Liver (tissue), 7 donors: ENCODE measurements at regions not wholly inside any gene's neighbourhood (a gene's known extent, or its start where the extent isn't known, plus 50 kb on each side); places are given as distances from the start of the nearest gene placed in this dataset.

Experiments used
- DNase-seq: peaks from one replicate; pipeline ENCODE4 v3.0.0-alpha.2; 2017; ENCODE audit warnings: low spot score
- H3K27ac ChIP-seq, 2 donors: one replicate each; pipeline ENCODE4 v1.7.0; 2013; ENCODE audit warnings: inconsistent platforms in 2 of 2, low read length in 2 of 2, control low read depth in 1 of 2, low read depth in 1 of 2, mild to moderate bottlenecking in 1 of 2
- H3K27me3 ChIP-seq, 4 donors: one replicate each; pipeline versions ENCODE4 v1.6.1 to v1.7.0; 2013; ENCODE audit warnings: low read length in 3 of 4, inconsistent platforms in 1 of 4, mild to moderate bottlenecking in 1 of 4, moderate library complexity in 1 of 4; ENCODE audit not compliant: control insufficient read depth in 4 of 4, insufficient read depth in 4 of 4
- H3K36me3 ChIP-seq, 4 donors: one replicate each; pipeline versions ENCODE4 v1.6.1 to v1.7.0; 2013; ENCODE audit warnings: low read length in 3 of 4, mild to moderate bottlenecking in 3 of 4, low read depth in 1 of 4, moderate library complexity in 1 of 4; ENCODE audit not compliant: control insufficient read depth in 4 of 4, insufficient read depth in 3 of 4
- H3K4me1 ChIP-seq, 4 donors: one replicate each; pipeline versions ENCODE4 v1.6.1 to v1.7.0; 2013; ENCODE audit warnings: low read length in 3 of 4, mild to moderate bottlenecking in 3 of 4, moderate library complexity in 1 of 4; ENCODE audit not compliant: control insufficient read depth in 4 of 4, insufficient read depth in 4 of 4
- H3K4me3 ChIP-seq, 3 donors: one replicate each; pipeline versions ENCODE4 v1.6.1 to v1.7.0; 2013; ENCODE audit warnings: low read length in 3 of 3, control low read depth in 1 of 3, low read depth in 1 of 3, mild to moderate bottlenecking in 1 of 3
- H3K9ac ChIP-seq, 2 donors: one replicate each; pipeline ENCODE4 v1.7.0; 2013; ENCODE audit warnings: low read length in 2 of 2, mild to moderate bottlenecking in 2 of 2, moderate library complexity in 2 of 2, control low read depth in 1 of 2, low read depth in 1 of 2
- H3K9me3 ChIP-seq, 4 donors: one replicate each; pipeline versions ENCODE4 v1.6.1 to v1.7.0; 2013; ENCODE audit warnings: low read length in 3 of 4; ENCODE audit not compliant: control insufficient read depth in 4 of 4
- EGR1 ChIP-seq, 2 donors: IDR thresholded peaks; 2 replicates each; pipeline ENCODE4 v1.6.1; 2016 to 2018; ENCODE audit warnings: antibody characterized with exemption in 2 of 2, low read depth in 2 of 2
- FOXA1 ChIP-seq: IDR thresholded peaks from 2 replicates; pipeline ENCODE4 v1.6.1; 2016; ENCODE audit warnings: antibody characterized with exemption
- FOXA2 ChIP-seq: IDR thresholded peaks from 2 replicates; pipeline ENCODE4 v1.6.1; 2016; ENCODE audit warnings: antibody characterized with exemption
- GABPA ChIP-seq, 2 donors: IDR thresholded peaks in 1 of 2; conservative IDR thresholded peaks in 1 of 2; 2 replicates each; pipeline ENCODE4 v1.6.1; 2016; ENCODE audit warnings: antibody characterized with exemption in 2 of 2, mild to moderate bottlenecking in 1 of 2, moderate library complexity in 1 of 2
- HNF4A ChIP-seq, 2 donors: conservative IDR thresholded peaks; 2 replicates each; pipeline ENCODE4 v1.6.1; 2016; ENCODE audit warnings: antibody characterized with exemption in 2 of 2, mild to moderate bottlenecking in 2 of 2
- HNF4G ChIP-seq: IDR thresholded peaks from 2 replicates; pipeline ENCODE4 v1.6.1; 2016; ENCODE audit warnings: antibody characterized with exemption
- JUND ChIP-seq, 2 donors: IDR thresholded peaks; 2 replicates each; pipeline ENCODE4 v1.6.1; 2016; ENCODE audit warnings: antibody characterized with exemption in 2 of 2
- NR2F2 ChIP-seq: IDR thresholded peaks from 2 replicates; pipeline ENCODE4 v1.6.1; 2016; ENCODE audit warnings: antibody characterized with exemption
- RAD21 ChIP-seq, 2 donors: IDR thresholded peaks; 2 replicates each; pipeline ENCODE4 v1.6.1; 2016; ENCODE audit warnings: antibody characterized with exemption in 2 of 2, mild to moderate bottlenecking in 2 of 2
- RXRA ChIP-seq, 2 donors: IDR thresholded peaks; 2 replicates each; pipeline ENCODE4 v1.6.1; 2017 to 2018; ENCODE audit warnings: antibody characterized with exemption in 2 of 2, mild to moderate bottlenecking in 1 of 2
- SP1 ChIP-seq: IDR thresholded peaks from 2 replicates; pipeline ENCODE4 v1.6.1; 2018; ENCODE audit warnings: antibody characterized with exemption, mild to moderate bottlenecking
- TAF1 ChIP-seq: conservative IDR thresholded peaks from 2 replicates; pipeline ENCODE4 v1.6.1; 2016; ENCODE audit warnings: antibody characterized with exemption, mild to moderate bottlenecking
- YY1 ChIP-seq: IDR thresholded peaks from 2 replicates; pipeline ENCODE4 v1.6.1; 2016; ENCODE audit warnings: antibody characterized with exemption, mild to moderate bottlenecking
- TF ChIP-seq, protein P1 (sequence below): fragments of 150-350 bp; IDR thresholded peaks from 2 replicates; pipeline ENCODE4 v1.5.1; 2017; ENCODE audit warnings: improper control_type of control experiment, low read depth, low read length; ENCODE audit not compliant: missing input control
- TF ChIP-seq, protein P2 (sequence below): IDR thresholded peaks from 2 replicates; pipeline ENCODE4 v1.6.1; 2016; ENCODE audit warnings: antibody characterized with exemption
- TF ChIP-seq, protein P3 (sequence below): IDR thresholded peaks from 2 replicates; pipeline ENCODE4 v1.6.1; 2016; ENCODE audit warnings: antibody characterized with exemption
- TF ChIP-seq, protein P4 (sequence below): IDR thresholded peaks from 2 replicates; pipeline ENCODE4 v1.6.1; 2016; ENCODE audit warnings: antibody characterized with exemption, mild to moderate bottlenecking
- TF ChIP-seq, protein P5 (sequence below): IDR thresholded peaks from 2 replicates; pipeline ENCODE4 v1.6.1; 2016; ENCODE audit warnings: antibody characterized with exemption
- donor health status: healthy.
- donor health status: healthy.
- donor health status: healthy.
- donor health status: healthy.

GRCh38 chr21:27061770-27062169, 94.9 kb upstream of the ADAMTS5 start:
- DNase-seq, result no peak
- TF ChIP-seq, protein P1, sequence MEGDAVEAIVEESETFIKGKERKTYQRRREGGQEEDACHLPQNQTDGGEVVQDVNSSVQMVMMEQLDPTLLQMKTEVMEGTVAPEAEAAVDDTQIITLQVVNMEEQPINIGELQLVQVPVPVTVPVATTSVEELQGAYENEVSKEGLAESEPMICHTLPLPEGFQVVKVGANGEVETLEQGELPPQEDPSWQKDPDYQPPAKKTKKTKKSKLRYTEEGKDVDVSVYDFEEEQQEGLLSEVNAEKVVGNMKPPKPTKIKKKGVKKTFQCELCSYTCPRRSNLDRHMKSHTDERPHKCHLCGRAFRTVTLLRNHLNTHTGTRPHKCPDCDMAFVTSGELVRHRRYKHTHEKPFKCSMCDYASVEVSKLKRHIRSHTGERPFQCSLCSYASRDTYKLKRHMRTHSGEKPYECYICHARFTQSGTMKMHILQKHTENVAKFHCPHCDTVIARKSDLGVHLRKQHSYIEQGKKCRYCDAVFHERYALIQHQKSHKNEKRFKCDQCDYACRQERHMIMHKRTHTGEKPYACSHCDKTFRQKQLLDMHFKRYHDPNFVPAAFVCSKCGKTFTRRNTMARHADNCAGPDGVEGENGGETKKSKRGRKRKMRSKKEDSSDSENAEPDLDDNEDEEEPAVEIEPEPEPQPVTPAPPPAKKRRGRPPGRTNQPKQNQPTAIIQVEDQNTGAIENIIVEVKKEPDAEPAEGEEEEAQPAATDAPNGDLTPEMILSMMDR, result no peak
- no peak for TF ChIP-seq GABPA (IDR thresholded peaks at IDR 0.05 in 1 of 2, conservative IDR thresholded peaks at IDR 0.05 in 1 of 2)
- TF ChIP-seq JUND (IDR thresholded peaks at IDR 0.05), result no peak
- TF ChIP-seq EGR1 (IDR thresholded peaks at IDR 0.05; ENCODE audit: low read depth in 2 of 2), result no peak
- no peak for TF ChIP-seq FOXA2
- no peak for TF ChIP-seq HNF4A (conservative IDR thresholded peaks at IDR 0.05)
- TF ChIP-seq TAF1, result no peak
- no peak for TF ChIP-seq YY1
- TF ChIP-seq, protein P2, sequence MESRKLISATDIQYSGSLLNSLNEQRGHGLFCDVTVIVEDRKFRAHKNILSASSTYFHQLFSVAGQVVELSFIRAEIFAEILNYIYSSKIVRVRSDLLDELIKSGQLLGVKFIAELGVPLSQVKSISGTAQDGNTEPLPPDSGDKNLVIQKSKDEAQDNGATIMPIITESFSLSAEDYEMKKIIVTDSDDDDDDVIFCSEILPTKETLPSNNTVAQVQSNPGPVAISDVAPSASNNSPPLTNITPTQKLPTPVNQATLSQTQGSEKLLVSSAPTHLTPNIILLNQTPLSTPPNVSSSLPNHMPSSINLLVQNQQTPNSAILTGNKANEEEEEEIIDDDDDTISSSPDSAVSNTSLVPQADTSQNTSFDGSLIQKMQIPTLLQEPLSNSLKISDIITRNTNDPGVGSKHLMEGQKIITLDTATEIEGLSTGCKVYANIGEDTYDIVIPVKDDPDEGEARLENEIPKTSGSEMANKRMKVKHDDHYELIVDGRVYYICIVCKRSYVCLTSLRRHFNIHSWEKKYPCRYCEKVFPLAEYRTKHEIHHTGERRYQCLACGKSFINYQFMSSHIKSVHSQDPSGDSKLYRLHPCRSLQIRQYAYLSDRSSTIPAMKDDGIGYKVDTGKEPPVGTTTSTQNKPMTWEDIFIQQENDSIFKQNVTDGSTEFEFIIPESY, result no peak
- TF ChIP-seq HNF4G, result no peak
- no peak for TF ChIP-seq FOXA1
- TF ChIP-seq, protein P3, sequence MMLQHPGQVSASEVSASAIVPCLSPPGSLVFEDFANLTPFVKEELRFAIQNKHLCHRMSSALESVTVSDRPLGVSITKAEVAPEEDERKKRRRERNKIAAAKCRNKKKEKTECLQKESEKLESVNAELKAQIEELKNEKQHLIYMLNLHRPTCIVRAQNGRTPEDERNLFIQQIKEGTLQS, result no peak
- TF ChIP-seq SP1, result no peak
- TF ChIP-seq, protein P4, sequence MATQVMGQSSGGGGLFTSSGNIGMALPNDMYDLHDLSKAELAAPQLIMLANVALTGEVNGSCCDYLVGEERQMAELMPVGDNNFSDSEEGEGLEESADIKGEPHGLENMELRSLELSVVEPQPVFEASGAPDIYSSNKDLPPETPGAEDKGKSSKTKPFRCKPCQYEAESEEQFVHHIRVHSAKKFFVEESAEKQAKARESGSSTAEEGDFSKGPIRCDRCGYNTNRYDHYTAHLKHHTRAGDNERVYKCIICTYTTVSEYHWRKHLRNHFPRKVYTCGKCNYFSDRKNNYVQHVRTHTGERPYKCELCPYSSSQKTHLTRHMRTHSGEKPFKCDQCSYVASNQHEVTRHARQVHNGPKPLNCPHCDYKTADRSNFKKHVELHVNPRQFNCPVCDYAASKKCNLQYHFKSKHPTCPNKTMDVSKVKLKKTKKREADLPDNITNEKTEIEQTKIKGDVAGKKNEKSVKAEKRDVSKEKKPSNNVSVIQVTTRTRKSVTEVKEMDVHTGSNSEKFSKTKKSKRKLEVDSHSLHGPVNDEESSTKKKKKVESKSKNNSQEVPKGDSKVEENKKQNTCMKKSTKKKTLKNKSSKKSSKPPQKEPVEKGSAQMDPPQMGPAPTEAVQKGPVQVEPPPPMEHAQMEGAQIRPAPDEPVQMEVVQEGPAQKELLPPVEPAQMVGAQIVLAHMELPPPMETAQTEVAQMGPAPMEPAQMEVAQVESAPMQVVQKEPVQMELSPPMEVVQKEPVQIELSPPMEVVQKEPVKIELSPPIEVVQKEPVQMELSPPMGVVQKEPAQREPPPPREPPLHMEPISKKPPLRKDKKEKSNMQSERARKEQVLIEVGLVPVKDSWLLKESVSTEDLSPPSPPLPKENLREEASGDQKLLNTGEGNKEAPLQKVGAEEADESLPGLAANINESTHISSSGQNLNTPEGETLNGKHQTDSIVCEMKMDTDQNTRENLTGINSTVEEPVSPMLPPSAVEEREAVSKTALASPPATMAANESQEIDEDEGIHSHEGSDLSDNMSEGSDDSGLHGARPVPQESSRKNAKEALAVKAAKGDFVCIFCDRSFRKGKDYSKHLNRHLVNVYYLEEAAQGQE, result no peak
- no peak for TF ChIP-seq RAD21 (IDR thresholded peaks at IDR 0.05)
- TF ChIP-seq, protein P5, sequence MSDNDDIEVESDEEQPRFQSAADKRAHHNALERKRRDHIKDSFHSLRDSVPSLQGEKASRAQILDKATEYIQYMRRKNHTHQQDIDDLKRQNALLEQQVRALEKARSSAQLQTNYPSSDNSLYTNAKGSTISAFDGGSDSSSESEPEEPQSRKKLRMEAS, result no peak
- TF ChIP-seq NR2F2, result no peak
- no peak for TF ChIP-seq RXRA (IDR thresholded peaks at IDR 0.05)
- no peaks in the 10 kb centered on the region for H3K4me1 ChIP-seq
- no peak overlapping the region for H3K9ac ChIP-seq
- H3K27me3 ChIP-seq, result peaks cover 0 to 3% (median 0%) of the 10 kb centered on the region in 4 donors
- H3K9me3 ChIP-seq, result peaks cover 0 to 10% (median 0%) of the 10 kb centered on the region in 4 donors
- no peak overlapping the region for H3K4me3 ChIP-seq
- no peaks in the 10 kb centered on the region for H3K36me3 ChIP-seq
- no peak overlapping the region for H3K27ac ChIP-seq
